Activated CD8-positive, alpha-beta memory T cell treated with anti-CD3 and anti-CD28 coated beads, Interleukin-2, amount 50 U/mL, for 48 hours (primary cell): ENCODE measurements at regions not wholly inside any gene's neighbourhood (a gene's known extent, or its start where the extent isn't known, plus 50 kb on each side); places are given as distances from the start of the nearest gene placed in this dataset.

Experiments used
- DNase-seq: peaks from one replicate; pipeline ENCODE4 v3.0.0-alpha.2; 2020

- no peak for DNase-seq
Observed at GRCh38 chr11:116124922-116125714, 620.9 kb upstream of the CADM1 start.

GRCh38 chr11:116123739-116124138, 619.5 kb upstream of the CADM1 start:
- no peak for DNase-seq

DNA sequence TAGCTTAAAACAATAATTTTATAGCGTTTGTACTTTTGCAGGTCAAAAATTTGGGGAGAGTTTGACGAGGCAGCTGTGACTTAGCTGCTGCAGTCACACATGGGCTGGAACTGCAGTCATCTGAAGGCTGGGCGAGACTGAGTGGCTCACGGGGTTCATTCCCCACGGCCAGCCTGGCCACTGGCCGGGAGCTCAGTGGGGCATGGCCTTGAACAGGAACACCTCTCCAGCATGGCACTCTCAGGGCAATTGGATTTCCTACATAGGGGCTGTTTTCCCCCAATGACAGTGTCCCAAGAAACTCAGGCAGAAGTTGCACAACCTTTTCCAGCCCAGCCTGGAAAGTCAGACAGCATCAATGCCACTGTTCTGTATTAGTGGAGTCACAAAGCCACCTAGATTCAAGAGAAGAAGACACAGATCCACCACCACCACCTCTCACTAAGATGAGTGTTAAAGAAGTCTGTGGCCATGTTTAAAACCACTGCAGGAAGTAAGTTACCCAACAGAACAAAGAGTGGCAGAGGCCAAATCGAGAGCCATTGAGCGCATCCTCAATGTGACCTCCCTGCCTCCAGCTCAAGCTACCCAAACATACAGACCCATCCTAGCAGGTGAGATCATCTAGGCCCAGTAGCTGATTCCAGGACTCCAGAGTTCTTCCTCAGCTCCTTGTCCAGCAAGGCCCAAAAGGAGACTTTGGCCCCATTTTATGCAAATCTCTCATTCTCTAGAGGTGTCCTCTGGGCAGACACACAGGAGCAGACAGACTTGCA, 618.7 kb upstream of the CADM1 start:
- no peak for DNase-seq

DNA sequence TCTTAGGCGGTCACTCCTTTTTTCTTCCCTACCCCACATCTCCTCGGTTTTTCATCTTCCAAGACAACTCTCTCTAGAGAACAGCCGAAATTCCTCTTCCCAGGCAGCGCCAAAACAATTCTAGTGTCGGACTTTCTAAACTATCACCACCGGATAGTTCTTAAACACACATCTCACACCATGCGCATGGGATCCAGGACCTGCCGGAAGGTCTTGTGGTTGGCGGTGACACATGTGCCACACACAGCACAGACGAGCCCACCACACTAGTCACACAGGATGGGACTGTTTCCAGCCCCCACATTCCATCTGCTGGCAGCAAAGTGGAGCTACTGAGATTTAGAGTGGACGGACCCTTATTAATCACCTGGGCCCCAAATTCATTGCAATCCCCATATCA, 614.9 kb upstream of the CADM1 start:
- no peak for DNase-seq

DNA sequence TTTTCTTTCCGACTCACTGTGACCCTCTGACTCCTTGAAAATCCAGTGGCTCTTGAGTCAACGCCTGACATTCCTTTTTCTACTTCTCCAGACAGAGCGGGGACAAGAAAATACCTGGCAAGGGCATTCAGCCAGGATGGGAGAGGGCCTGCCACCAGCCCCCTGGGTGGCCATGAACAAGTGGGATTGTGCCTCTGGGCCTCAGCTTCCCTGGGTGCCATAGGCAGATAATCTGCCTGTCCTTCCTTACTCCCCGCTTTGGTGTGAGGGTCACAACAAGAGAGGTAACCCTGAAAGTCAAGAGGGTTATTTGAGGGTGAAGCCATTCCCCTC, 613.9 kb upstream of the CADM1 start:
- no peak for DNase-seq

DNA sequence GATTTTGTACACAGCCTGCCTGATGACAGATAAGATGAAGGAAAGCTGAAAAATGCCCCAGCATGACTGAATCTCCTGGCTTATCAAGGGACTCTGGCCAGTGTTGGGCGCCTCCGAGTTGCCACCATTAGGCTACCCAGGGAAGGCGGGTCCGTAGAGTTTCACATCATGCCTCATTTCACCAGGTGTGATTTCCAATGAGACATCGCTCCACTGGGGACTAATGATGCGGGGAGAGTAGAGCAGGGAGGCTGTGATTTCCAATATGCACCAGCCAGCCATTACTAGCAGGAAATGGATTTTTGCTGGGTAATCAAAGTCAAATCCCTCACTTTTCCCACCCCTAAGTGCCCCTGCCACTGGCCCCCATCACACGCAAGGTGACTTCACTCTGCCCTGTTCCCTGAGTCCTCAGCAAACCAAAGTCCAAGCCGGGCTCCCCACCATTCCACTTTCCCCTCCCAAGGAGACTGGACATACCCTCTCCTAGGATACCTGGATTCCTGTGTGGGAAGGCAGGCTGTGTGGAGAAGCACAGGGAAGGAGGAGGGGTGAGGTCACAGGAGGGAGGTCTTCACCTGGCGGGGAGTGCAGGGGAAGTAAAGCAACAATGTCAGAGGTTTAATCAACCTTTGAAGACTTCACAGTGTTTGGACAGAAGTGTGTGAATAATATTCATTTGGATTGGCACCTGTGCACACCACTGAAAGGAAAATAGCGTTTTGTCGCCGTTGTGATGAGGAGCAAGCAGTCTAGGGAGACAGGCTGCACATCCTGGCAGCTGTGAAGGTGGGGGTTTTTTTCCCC, 613.3 kb upstream of the CADM1 start:
- DNase-seq: no peak

- DNase-seq: no peak
Observed at GRCh38 chr11:116115801-116116200, 611.6 kb upstream of the CADM1 start.

GRCh38 chr11:116114198-116114651, 610.0 kb upstream of the CADM1 start:
- no peak for DNase-seq

DNA sequence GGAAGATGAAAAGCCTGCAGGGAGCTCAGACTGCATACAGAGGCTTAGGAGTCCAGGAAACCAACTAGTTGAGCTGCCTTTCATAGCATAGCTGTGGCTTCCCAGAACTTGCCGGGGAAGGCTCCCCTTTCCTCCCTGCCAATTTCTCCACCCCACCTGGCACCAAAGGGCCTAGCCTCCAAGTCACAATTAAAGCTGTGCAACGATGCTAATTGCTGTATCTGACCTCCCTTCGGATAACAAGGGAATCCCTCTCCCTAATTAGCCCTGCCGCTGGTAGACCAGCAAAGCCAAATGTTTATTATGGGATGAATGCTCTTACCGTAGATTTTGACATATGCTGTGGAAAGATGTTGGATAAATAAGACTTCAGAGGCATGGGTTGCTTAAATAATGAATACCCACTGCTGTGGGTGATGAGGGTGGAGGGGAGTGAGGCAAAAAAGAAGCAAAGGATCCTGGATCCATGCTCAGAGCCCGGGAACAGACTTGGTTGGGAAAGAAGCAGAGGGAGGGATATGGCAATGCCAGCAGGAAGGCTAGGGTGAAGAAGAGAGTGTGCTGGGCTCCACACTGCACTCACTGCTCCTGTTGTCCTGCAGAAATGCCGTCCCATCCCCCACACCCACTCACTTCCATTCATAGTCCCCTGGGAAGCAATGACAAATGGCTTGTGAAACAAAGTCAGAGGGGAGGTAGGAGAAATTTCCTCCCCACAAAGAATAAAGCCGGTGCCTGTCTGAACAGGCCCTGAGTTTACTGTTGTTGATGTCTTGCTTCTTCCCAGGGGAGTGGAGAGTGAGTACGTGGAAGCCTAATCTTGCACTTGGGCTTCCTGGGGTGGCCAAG, 608.1 kb upstream of the CADM1 start:
- DNase-seq: no peak

- DNase-seq: no peak
Observed at GRCh38 chr11:116111546-116111945, 607.3 kb upstream of the CADM1 start.

DNA sequence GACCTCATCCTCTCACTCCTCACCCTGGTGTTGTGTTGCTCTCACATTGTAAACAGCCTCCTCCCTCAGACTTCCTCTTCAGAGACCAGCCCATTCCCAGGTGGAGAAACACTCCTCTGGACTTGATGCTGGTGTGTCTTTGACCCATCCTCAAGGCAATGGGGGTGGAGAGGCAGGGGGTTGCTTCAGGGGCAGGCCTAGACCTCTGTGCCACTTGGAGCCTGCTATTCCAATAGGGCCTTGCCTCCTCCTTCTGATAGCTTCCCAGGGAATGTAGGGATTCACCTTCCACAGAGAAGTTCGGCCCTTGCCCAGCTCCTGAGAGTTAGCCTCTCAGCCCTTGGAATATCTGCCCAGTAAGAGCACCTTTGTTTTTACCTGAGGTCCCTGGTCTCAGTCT, 606.6 kb upstream of the CADM1 start:
- no peak for DNase-seq

DNA sequence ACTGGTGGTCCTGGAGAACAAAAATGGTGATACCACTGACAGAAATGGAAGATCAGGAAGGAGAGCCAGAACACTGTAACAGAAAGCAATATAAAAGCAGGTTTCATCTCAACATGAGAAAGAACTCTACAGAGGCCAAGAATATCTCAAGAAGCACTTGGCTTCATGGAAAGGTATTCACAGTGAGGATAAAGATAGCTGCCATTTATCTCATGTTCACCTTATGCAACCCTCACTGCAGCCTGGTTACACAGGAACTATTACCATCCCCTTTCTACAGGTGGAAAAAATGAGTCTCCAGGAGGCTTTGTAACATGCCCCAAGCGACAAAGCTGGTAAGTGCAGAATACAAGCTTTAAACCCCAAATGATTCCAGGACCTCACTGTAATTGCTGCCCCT, 606.1 kb upstream of the CADM1 start:
- DNase-seq: no peak

GRCh38 chr11:116109228-116109627, 605.0 kb upstream of the CADM1 start:
- DNase-seq: no peak

GRCh38 chr11:116108161-116108560, 603.9 kb upstream of the CADM1 start:
- DNase-seq: no peak

GRCh38 chr11:116107229-116107628, 603.0 kb upstream of the CADM1 start:
- no peak for DNase-seq

- no peak for DNase-seq
Observed at GRCh38 chr11:116104498-116105174, 600.4 kb upstream of the CADM1 start.

- no peak for DNase-seq
Observed at GRCh38 chr11:116101902-116102301, 597.7 kb upstream of the CADM1 start.

GRCh38 chr11:116100016-116100415, 595.8 kb upstream of the CADM1 start:
- no peak for DNase-seq

DNA sequence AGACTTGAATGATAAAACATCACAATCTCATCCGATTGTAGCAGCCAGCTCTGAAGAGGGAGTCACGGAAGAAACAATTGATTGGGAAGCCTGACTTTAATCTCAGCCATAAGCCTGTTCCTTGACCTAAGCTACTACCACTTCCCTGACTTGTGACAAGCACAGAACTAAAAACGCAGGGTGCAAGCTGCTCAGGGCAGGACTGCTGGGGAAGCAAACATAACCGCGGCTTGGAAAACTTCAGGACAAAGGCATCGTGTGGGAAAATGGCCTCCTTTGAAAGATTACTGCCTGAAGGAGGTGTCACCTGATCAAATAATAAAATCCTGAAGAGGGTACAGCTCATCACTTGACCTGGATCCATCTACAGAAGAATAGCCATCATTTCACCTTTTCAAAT, 595.3 kb upstream of the CADM1 start:
- no peak for DNase-seq

GRCh38 chr11:116096272-116096995, 592.2 kb upstream of the CADM1 start:
- DNase-seq: no peak
